Fibroblast of skin of left quadriceps (primary cell): ENCODE measurements at regions not wholly inside any gene's neighbourhood (a gene's known extent, or its start where the extent isn't known, plus 50 kb on each side); places are given as distances from the start of the nearest gene placed in this dataset.

ENCODE experiments used
- DNase-seq, 2 experiments: peaks; one replicate each; pipeline ENCODE4 v3.0.0-alpha.2; 2013; ENCODE audit warnings: low read depth in 2 of 2

- no peak for DNase-seq
Observed at GRCh38 chr12:78406828-78407227, 457.7 kb upstream of the SYT1 start.

- DNase-seq, result no peak
Observed at GRCh38 chr12:78407722-78408121, 456.9 kb upstream of the SYT1 start.

- no peak for DNase-seq
Observed at GRCh38 chr12:78414071-78414470, 450.5 kb upstream of the SYT1 start.

GRCh38 chr12:78418919-78419318, 445.7 kb upstream of the SYT1 start:
- no peak for DNase-seq

- DNase-seq, result no peak
Observed at GRCh38 chr12:78419513-78419912, 445.1 kb upstream of the SYT1 start.

GRCh38 chr12:78420991-78421390, 443.6 kb upstream of the SYT1 start:
- peak; percentile 76 to 79 for DNase-seq

GRCh38 chr12:78430551-78430950, 434.0 kb upstream of the SYT1 start:
- no peak for DNase-seq

GRCh38 chr12:78431931-78432330, 432.6 kb upstream of the SYT1 start:
- DNase-seq, result no peak

- DNase-seq, result no peak
Observed at GRCh38 chr12:78439666-78440065, 424.9 kb upstream of the SYT1 start.

GRCh38 chr12:78441737-78442453, 422.7 kb upstream of the SYT1 start:
- DNase-seq, result no peak

GRCh38 chr12:78442454-78442801, 422.1 kb upstream of the SYT1 start:
- DNase-seq, result peak; percentile 22 to 25

GRCh38 chr12:78446555-78446954, 418.0 kb upstream of the SYT1 start:
- no peak for DNase-seq

GRCh38 chr12:78447373-78447772, 417.2 kb upstream of the SYT1 start:
- no peak for DNase-seq

GRCh38 chr12:78448692-78449091, 415.9 kb upstream of the SYT1 start:
- no peak for DNase-seq

GRCh38 chr12:78455991-78456390, 408.6 kb upstream of the SYT1 start:
- peak in 1 of 2 experiments; percentile 4 for DNase-seq

GRCh38 chr12:78457938-78458337, 406.6 kb upstream of the SYT1 start:
- DNase-seq, result no peak

GRCh38 chr12:78470354-78471195, 394.0 kb upstream of the SYT1 start:
- peak; percentile 37 to 44 for DNase-seq

- DNase-seq, result peak in 1 of 2 experiments; percentile 5
Observed at GRCh38 chr12:78473136-78473535, 391.4 kb upstream of the SYT1 start.

- DNase-seq, result no peak
Observed at GRCh38 chr12:78473561-78473960, 391.0 kb upstream of the SYT1 start.

GRCh38 chr12:78483767-78484315, 380.7 kb upstream of the SYT1 start:
- no peak for DNase-seq

- DNase-seq, result no peak
Observed at GRCh38 chr12:78489990-78490389, 374.6 kb upstream of the SYT1 start.

GRCh38 chr12:78490861-78491260, 373.7 kb upstream of the SYT1 start:
- peak; percentile 39 to 49 for DNase-seq

- DNase-seq, result no peak
Observed at GRCh38 chr12:78494911-78495310, 369.7 kb upstream of the SYT1 start.
